ENCODE measurements at regions not wholly inside any gene's neighbourhood (a gene's known extent, or its start where the extent isn't known, plus 50 kb on each side); places are given as distances from the start of the nearest gene placed in this dataset.

- Histone ChIP-seq H3K4me1 (ENCODE audit: control insufficient read depth in 3 of 3, insufficient read depth in 3 of 3, low read length in 3 of 3) (no peaks in the 10 kb centered on the region), H3K27me3 (ENCODE audit: control insufficient read depth in 3 of 3, insufficient read depth in 3 of 3, low read length in 3 of 3) (no peaks in the 10 kb centered on the region), H3K9ac (ENCODE audit: low read depth in 1 of 3, low read length in 3 of 3) (no peak overlapping the region), H3K4me3 (ENCODE audit: low read length in 3 of 3) (no peak overlapping the region), H3K27ac (ENCODE audit: low read depth, low read length) (no peak overlapping the region), H3K36me3 (ENCODE audit: control insufficient read depth in 3 of 3, insufficient read depth in 3 of 3, low read length in 3 of 3) (no peaks in the 10 kb centered on the region), H3K9me3 (ENCODE audit: control insufficient read depth in 3 of 3, low read length in 3 of 3) (no peaks in the 10 kb centered on the region)
Measured at GRCh38 chr18:73927496-73927895, 220.1 kb downstream of the FBXO15 start.

GRCh38 chr18:73924836-73925235 lies 222.8 kb downstream of the FBXO15 start:
- Histone ChIP-seq H3K36me3 (ENCODE audit: control insufficient read depth in 3 of 3, insufficient read depth in 3 of 3, low read length in 3 of 3) (no peaks in the 10 kb centered on the region), H3K27ac (ENCODE audit: low read depth, low read length) (no peak overlapping the region), H3K4me3 (ENCODE audit: low read length in 3 of 3) (no peak overlapping the region), H3K4me1 (ENCODE audit: control insufficient read depth in 3 of 3, insufficient read depth in 3 of 3, low read length in 3 of 3) (no peaks in the 10 kb centered on the region), H3K9me3 (ENCODE audit: control insufficient read depth in 3 of 3, low read length in 3 of 3) (no peaks in the 10 kb centered on the region), H3K9ac (ENCODE audit: low read depth in 1 of 3, low read length in 3 of 3) (no peak overlapping the region), H3K27me3 (ENCODE audit: control insufficient read depth in 3 of 3, insufficient read depth in 3 of 3, low read length in 3 of 3) (no peaks in the 10 kb centered on the region)

DNA sequence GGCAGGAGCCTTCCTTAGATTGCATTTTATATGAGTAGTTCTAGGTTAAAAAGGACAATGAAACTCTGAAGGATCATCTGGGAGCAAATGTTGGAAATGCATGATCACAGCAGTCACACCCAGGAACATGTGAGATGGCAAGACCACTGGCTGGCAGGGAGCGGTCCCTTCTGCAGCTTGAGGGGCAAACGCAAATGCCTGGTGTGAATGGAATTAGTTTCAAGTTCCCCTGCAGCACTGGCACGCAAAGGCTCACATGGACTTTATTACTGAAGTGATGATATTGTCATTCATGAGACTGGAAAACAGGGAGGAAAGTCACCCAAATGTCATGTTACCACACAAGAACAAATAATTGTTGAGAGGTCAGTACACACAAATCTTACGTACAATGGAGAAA lies 223.3 kb downstream of the FBXO15 start:
- Histone ChIP-seq H3K27ac (ENCODE audit: low read depth, low read length) (no peak overlapping the region), H3K4me3 (ENCODE audit: low read length in 3 of 3) (no peak overlapping the region), H3K27me3 (ENCODE audit: control insufficient read depth in 3 of 3, insufficient read depth in 3 of 3, low read length in 3 of 3) (no peaks in the 10 kb centered on the region), H3K9me3 (ENCODE audit: control insufficient read depth in 3 of 3, low read length in 3 of 3) (no peaks in the 10 kb centered on the region), H3K4me1 (ENCODE audit: control insufficient read depth in 3 of 3, insufficient read depth in 3 of 3, low read length in 3 of 3) (no peaks in the 10 kb centered on the region), H3K9ac (ENCODE audit: low read depth in 1 of 3, low read length in 3 of 3) (no peak overlapping the region), H3K36me3 (ENCODE audit: control insufficient read depth in 3 of 3, insufficient read depth in 3 of 3, low read length in 3 of 3) (no peaks in the 10 kb centered on the region)

DNA sequence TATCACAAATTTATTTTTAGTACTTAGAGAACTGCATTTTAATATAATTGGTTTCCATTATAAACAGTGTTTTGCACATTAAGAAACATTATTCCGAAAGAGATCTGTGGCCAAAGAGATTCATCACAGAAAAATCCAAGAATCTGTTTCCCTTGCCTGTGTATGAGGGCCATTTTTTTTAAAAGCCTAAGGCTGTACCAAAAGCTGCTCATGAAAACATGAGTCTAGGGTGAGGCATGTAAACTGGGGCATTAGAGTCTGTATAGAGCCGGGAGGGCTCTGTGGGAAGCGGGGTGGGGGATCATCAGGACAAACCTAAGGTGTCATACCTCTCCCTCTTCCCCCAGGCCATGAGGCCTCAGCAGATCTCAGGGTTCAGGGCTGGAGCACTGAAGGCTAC lies 223.8 kb downstream of the FBXO15 start:
- Histone ChIP-seq H3K9ac (ENCODE audit: low read depth in 1 of 3, low read length in 3 of 3) (no peak overlapping the region), H3K36me3 (ENCODE audit: control insufficient read depth in 3 of 3, insufficient read depth in 3 of 3, low read length in 3 of 3) (no peaks in the 10 kb centered on the region), H3K27me3 (ENCODE audit: control insufficient read depth in 3 of 3, insufficient read depth in 3 of 3, low read length in 3 of 3) (no peaks in the 10 kb centered on the region), H3K9me3 (ENCODE audit: control insufficient read depth in 3 of 3, low read length in 3 of 3) (no peaks in the 10 kb centered on the region), H3K4me1 (ENCODE audit: control insufficient read depth in 3 of 3, insufficient read depth in 3 of 3, low read length in 3 of 3) (no peaks in the 10 kb centered on the region), H3K27ac (ENCODE audit: low read depth, low read length) (no peak overlapping the region), H3K4me3 (ENCODE audit: low read length in 3 of 3) (no peak overlapping the region)

DNA sequence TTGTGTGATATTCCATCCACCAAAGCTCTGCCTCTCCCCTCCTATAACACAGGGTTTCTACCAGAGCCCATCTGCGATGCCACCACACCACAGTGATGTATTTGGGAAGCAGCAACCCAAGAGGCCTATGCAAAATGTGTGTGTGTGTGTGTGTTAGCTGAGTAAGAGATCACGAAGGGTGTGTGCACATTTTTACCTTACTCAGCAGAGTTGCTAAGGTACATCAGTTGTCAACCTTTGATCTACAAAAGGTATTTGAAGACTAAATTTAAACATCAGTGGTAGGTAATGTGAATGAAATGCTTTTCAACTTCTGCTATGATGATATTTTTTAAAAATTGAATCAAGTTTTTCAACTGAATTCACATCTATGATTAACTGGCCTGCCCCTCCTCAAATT lies 227.6 kb downstream of the FBXO15 start:
- Histone ChIP-seq H3K9me3 (ENCODE audit: control insufficient read depth in 3 of 3, low read length in 3 of 3) (no peaks in the 10 kb centered on the region), H3K27ac (ENCODE audit: low read depth, low read length) (no peak overlapping the region), H3K4me3 (ENCODE audit: low read length in 3 of 3) (no peak overlapping the region), H3K36me3 (ENCODE audit: control insufficient read depth in 3 of 3, insufficient read depth in 3 of 3, low read length in 3 of 3) (no peaks in the 10 kb centered on the region), H3K4me1 (ENCODE audit: control insufficient read depth in 3 of 3, insufficient read depth in 3 of 3, low read length in 3 of 3) (no peaks in the 10 kb centered on the region), H3K9ac (ENCODE audit: low read depth in 1 of 3, low read length in 3 of 3) (no peak overlapping the region), H3K27me3 (ENCODE audit: control insufficient read depth in 3 of 3, insufficient read depth in 3 of 3, low read length in 3 of 3) (no peaks in the 10 kb centered on the region)

DNA sequence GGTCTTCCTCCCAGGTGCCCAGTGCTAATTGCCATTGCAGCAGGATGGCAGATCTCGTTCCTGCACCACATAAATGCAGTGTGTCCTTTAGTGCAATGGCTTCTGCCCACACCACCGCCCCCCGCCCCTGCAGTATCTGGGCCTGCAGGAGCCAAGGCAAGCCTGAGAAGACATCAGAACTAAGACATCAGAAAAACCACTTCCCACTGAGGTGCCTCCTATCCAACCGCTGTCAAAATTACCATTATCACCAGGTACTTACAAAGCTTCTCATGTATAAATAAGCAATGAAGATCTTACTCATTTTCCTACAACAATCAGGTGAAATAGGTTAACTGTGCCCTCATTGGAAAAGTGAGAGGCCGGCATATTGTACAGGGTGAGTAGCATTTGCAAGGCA lies 228.8 kb downstream of the FBXO15 start:
- no peaks in the 10 kb centered on the region for H3K27me3 ChIP-seq (ENCODE audit: control insufficient read depth in 3 of 3, insufficient read depth in 3 of 3, low read length in 3 of 3)
- no peaks in the 10 kb centered on the region for H3K4me1 ChIP-seq (ENCODE audit: control insufficient read depth in 3 of 3, insufficient read depth in 3 of 3, low read length in 3 of 3)
- no peak overlapping the region for H3K27ac ChIP-seq (ENCODE audit: low read depth, low read length)
- no peaks in the 10 kb centered on the region for H3K9me3 ChIP-seq (ENCODE audit: control insufficient read depth in 3 of 3, low read length in 3 of 3)
- H3K9ac ChIP-seq (ENCODE audit: low read depth in 1 of 3, low read length in 3 of 3) = no peak overlapping the region
- no peaks in the 10 kb centered on the region for H3K36me3 ChIP-seq (ENCODE audit: control insufficient read depth in 3 of 3, insufficient read depth in 3 of 3, low read length in 3 of 3)
- H3K4me3 ChIP-seq (ENCODE audit: low read length in 3 of 3) = no peak overlapping the region

DNA sequence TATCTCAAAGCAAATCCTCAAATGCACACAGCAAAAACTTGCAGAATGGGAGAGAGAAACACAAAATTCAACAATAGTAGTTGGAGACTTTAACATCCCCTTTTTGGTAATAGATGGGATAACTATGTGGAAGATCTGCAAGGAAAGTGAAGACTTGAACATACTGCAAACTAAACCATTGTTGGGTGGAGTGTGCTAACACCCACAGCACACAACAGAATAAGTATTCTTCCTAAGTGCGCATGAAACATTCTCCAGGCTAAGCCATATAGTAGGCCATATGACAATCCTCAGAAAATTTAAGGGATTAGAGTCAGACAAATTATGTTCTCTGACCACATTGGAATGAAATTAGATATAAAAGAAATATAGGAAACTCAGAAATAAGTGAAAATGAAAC lies 230.6 kb downstream of the FBXO15 start:
- no peaks in the 10 kb centered on the region for H3K4me1 ChIP-seq (ENCODE audit: control insufficient read depth in 3 of 3, insufficient read depth in 3 of 3, low read length in 3 of 3)
- H3K9me3 ChIP-seq (ENCODE audit: control insufficient read depth in 3 of 3, low read length in 3 of 3) = no peaks in the 10 kb centered on the region
- no peak overlapping the region for H3K27ac ChIP-seq (ENCODE audit: low read depth, low read length)
- no peak overlapping the region for H3K4me3 ChIP-seq (ENCODE audit: low read length in 3 of 3)
- no peaks in the 10 kb centered on the region for H3K36me3 ChIP-seq (ENCODE audit: control insufficient read depth in 3 of 3, insufficient read depth in 3 of 3, low read length in 3 of 3)
- no peak overlapping the region for H3K9ac ChIP-seq (ENCODE audit: low read depth in 1 of 3, low read length in 3 of 3)
- no peaks in the 10 kb centered on the region for H3K27me3 ChIP-seq (ENCODE audit: control insufficient read depth in 3 of 3, insufficient read depth in 3 of 3, low read length in 3 of 3)

- H3K9ac ChIP-seq (ENCODE audit: low read depth in 1 of 3, low read length in 3 of 3) = no peak overlapping the region
- H3K9me3 ChIP-seq (ENCODE audit: control insufficient read depth in 3 of 3, low read length in 3 of 3) = no peaks in the 10 kb centered on the region
- H3K36me3 ChIP-seq (ENCODE audit: control insufficient read depth in 3 of 3, insufficient read depth in 3 of 3, low read length in 3 of 3) = no peaks in the 10 kb centered on the region
- no peak overlapping the region for H3K27ac ChIP-seq (ENCODE audit: low read depth, low read length)
- H3K4me1 ChIP-seq (ENCODE audit: control insufficient read depth in 3 of 3, insufficient read depth in 3 of 3, low read length in 3 of 3) = no peaks in the 10 kb centered on the region
- no peak overlapping the region for H3K4me3 ChIP-seq (ENCODE audit: low read length in 3 of 3)
- H3K27me3 ChIP-seq (ENCODE audit: control insufficient read depth in 3 of 3, insufficient read depth in 3 of 3, low read length in 3 of 3) = no peaks in the 10 kb centered on the region
Measured at GRCh38 chr18:73913505-73913904, 234.1 kb downstream of the FBXO15 start.

DNA sequence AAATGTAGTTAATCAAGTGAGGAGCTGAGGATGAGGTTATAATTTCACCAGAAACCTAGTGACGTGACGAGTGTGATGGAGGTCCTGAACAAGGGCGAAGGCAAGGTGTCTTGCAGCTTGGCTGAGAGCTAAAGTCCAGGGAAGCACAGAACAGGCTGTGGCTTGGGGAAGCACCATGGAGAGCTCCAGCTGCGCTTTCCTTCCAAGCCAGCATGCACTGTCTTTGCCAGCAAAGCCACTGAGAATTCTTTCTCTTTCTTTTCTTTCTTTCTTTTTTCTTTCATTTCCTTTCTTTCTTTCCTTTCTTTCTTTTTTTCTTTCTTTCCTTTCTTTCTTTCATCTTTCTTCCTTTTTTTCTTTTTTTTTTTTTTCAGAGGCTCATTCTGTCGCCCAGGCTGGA lies 239.3 kb downstream of the FBXO15 start:
- Histone ChIP-seq H3K36me3 (ENCODE audit: control insufficient read depth in 3 of 3, insufficient read depth in 3 of 3, low read length in 3 of 3) (no peaks in the 10 kb centered on the region), H3K4me1 (ENCODE audit: control insufficient read depth in 3 of 3, insufficient read depth in 3 of 3, low read length in 3 of 3) (no peaks in the 10 kb centered on the region), H3K27ac (ENCODE audit: low read depth, low read length) (no peak overlapping the region), H3K4me3 (ENCODE audit: low read length in 3 of 3) (no peak overlapping the region), H3K27me3 (ENCODE audit: control insufficient read depth in 3 of 3, insufficient read depth in 3 of 3, low read length in 3 of 3) (no peaks in the 10 kb centered on the region), H3K9ac (ENCODE audit: low read depth in 1 of 3, low read length in 3 of 3) (no peak overlapping the region), H3K9me3 (ENCODE audit: control insufficient read depth in 3 of 3, low read length in 3 of 3) (no peaks in the 10 kb centered on the region)

- H3K36me3 ChIP-seq (ENCODE audit: control insufficient read depth in 3 of 3, insufficient read depth in 3 of 3, low read length in 3 of 3) = no peaks in the 10 kb centered on the region
- H3K27ac ChIP-seq (ENCODE audit: low read depth, low read length) = no peak overlapping the region
- H3K27me3 ChIP-seq (ENCODE audit: control insufficient read depth in 3 of 3, insufficient read depth in 3 of 3, low read length in 3 of 3) = no peaks in the 10 kb centered on the region
- no peaks in the 10 kb centered on the region for H3K4me1 ChIP-seq (ENCODE audit: control insufficient read depth in 3 of 3, insufficient read depth in 3 of 3, low read length in 3 of 3)
- H3K9ac ChIP-seq (ENCODE audit: low read depth in 1 of 3, low read length in 3 of 3) = no peak overlapping the region
- H3K4me3 ChIP-seq (ENCODE audit: low read length in 3 of 3) = no peak overlapping the region
- no peaks in the 10 kb centered on the region for H3K9me3 ChIP-seq (ENCODE audit: control insufficient read depth in 3 of 3, low read length in 3 of 3)
Measured at GRCh38 chr18:73901566-73901965, 246.1 kb downstream of the FBXO15 start.

DNA sequence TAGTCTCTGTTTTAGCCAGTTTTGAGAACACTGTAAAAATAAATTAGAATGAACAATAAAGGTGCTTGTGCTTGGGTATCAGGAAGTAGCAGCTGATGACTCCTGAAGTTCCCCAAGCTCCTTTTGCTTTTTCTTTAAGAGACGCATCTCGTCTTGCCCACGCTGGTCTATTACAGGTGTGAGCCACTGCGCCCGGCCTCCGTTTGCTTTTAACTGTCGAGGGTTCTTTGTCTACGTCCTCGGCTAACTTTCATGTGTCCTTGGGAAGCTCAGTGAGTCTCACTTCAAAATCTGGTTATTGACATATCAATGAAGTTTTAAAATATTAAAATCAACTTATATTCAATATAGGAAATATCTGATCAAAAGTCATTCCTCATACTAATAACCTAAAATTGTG lies 246.5 kb downstream of the FBXO15 start:
- Histone ChIP-seq H3K4me1 (ENCODE audit: control insufficient read depth in 3 of 3, insufficient read depth in 3 of 3, low read length in 3 of 3) (no peaks in the 10 kb centered on the region), H3K4me3 (ENCODE audit: low read length in 3 of 3) (no peak overlapping the region), H3K27me3 (ENCODE audit: control insufficient read depth in 3 of 3, insufficient read depth in 3 of 3, low read length in 3 of 3) (no peaks in the 10 kb centered on the region), H3K9me3 (ENCODE audit: control insufficient read depth in 3 of 3, low read length in 3 of 3) (no peaks in the 10 kb centered on the region), H3K27ac (ENCODE audit: low read depth, low read length) (no peak overlapping the region), H3K9ac (ENCODE audit: low read depth in 1 of 3, low read length in 3 of 3) (no peak overlapping the region), H3K36me3 (ENCODE audit: control insufficient read depth in 3 of 3, insufficient read depth in 3 of 3, low read length in 3 of 3) (no peaks in the 10 kb centered on the region)

Data from skeletal muscle tissue (tissue), 3 donors.